GM19023 (cell line): ENCODE measurements at regions not wholly inside any gene's neighbourhood (a gene's known extent, or its start where the extent isn't known, plus 50 kb on each side); places are given as distances from the start of the nearest gene placed in this dataset.
"Not testable (repeated sequence)": the region's sequence is repeated elsewhere in the genome, so short reads cannot be mapped to it uniquely, and the experiment has no call there.

ENCODE experiments used
- ATAC-seq: cut with Tn5 transposase; IDR thresholded peaks from one replicate; pipeline ENCODE4 v1.9.1; 2021; ENCODE audit warnings: mild to moderate bottlenecking, moderate library complexity; ENCODE audit not compliant: unreplicated experiment

GRCh38 chr5:101278011-101278687 lies 375.1 kb upstream of the ST8SIA4 start:
- no peak for ATAC-seq

- ATAC-seq = no peak
Observed at GRCh38 chr5:101271945-101272344, 368.9 kb upstream of the ST8SIA4 start.

- ATAC-seq = no peak
Observed at GRCh38 chr5:101271416-101271815, 368.3 kb upstream of the ST8SIA4 start.

- ATAC-seq = no peak
Observed at GRCh38 chr5:101260857-101261256, 357.8 kb upstream of the ST8SIA4 start.

- no peak for ATAC-seq
Observed at GRCh38 chr5:101253096-101253495, 350.0 kb upstream of the ST8SIA4 start.

- no peak for ATAC-seq
Observed at GRCh38 chr5:101244621-101245020, 341.5 kb upstream of the ST8SIA4 start.

- no peak for ATAC-seq
Observed at GRCh38 chr5:101212942-101213514, 309.9 kb upstream of the ST8SIA4 start.

GRCh38 chr5:101206534-101206933 lies 303.5 kb upstream of the ST8SIA4 start:
- no peak for ATAC-seq

GRCh38 chr5:101205065-101205464 lies 302.0 kb upstream of the ST8SIA4 start:
- ATAC-seq = not testable (repeated sequence)

- not testable (repeated sequence) for ATAC-seq
Observed at GRCh38 chr5:101180365-101180764, 277.3 kb upstream of the ST8SIA4 start.

GRCh38 chr5:101176605-101177004 lies 273.5 kb upstream of the ST8SIA4 start:
- no peak for ATAC-seq

GRCh38 chr5:101174981-101175380 lies 271.9 kb upstream of the ST8SIA4 start:
- no peak for ATAC-seq

- ATAC-seq = no peak
Observed at GRCh38 chr5:101163088-101163487, 260.0 kb upstream of the ST8SIA4 start.

- ATAC-seq = no peak
Observed at GRCh38 chr5:101160002-101160401, 256.9 kb upstream of the ST8SIA4 start.

- no peak for ATAC-seq
Observed at GRCh38 chr5:101159006-101159405, 255.9 kb upstream of the ST8SIA4 start.

- no peak for ATAC-seq
Observed at GRCh38 chr5:101153526-101153925, 250.4 kb upstream of the ST8SIA4 start.

GRCh38 chr5:101143526-101143925 lies 240.4 kb upstream of the ST8SIA4 start:
- ATAC-seq = no peak

- ATAC-seq = no peak
Observed at GRCh38 chr5:101142102-101142501, 239.0 kb upstream of the ST8SIA4 start.

- ATAC-seq = no peak
Observed at GRCh38 chr5:101136454-101136853, 233.4 kb upstream of the ST8SIA4 start.

- ATAC-seq = no peak
Observed at GRCh38 chr5:101123363-101123762, 220.3 kb upstream of the ST8SIA4 start.

- ATAC-seq = no peak
Observed at GRCh38 chr5:101112645-101113044, 209.6 kb upstream of the ST8SIA4 start.

- ATAC-seq = no peak
Observed at GRCh38 chr5:101103874-101104273, 200.8 kb upstream of the ST8SIA4 start.

- ATAC-seq = no peak
Observed at GRCh38 chr5:101102506-101102905, 199.4 kb upstream of the ST8SIA4 start.
